ENCODE measurements at regions not wholly inside any gene's neighbourhood (a gene's known extent, or its start where the extent isn't known, plus 50 kb on each side); places are given as distances from the start of the nearest gene placed in this dataset.

DNA sequence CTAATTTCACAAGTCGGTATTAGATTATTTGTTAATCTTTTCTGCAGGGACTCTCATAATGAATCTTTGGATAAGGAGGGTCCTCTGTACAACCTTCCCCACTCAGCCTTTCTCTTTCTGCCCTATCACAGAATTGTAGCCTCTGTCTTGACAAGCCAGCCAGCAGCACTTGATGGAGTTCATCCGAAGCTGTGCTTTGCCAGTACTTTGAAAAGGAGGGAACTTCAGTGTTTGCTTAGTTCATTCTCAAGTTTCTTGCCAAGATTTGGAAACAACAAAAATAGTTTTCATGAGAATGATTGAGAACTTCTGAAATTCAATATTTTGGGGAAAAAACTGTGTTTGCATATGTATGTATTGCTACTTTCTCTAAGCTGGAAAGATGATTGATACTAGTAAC lies 69.3 kb upstream of the HMGB1 start:
- no TSS peak for BruUV-seq (replicated peaks)
- dilution Hi-C loops (cut with MboI; ENCODE audit: extremely low pct_ligation_motif_present, low sequenced_read_pairs) (no loop called here), intact Hi-C loops (cut with micrococcal nuclease) (no loop called here)
- Histone ChIP-seq H3K4me2 (ENCODE audit: insufficient read depth, low read length) (no peak overlapping the region), H3K36me3 (ENCODE audit: control insufficient read depth in 2 of 2, extremely low read depth in 1 of 2, insufficient read depth in 2 of 2, low read length in 2 of 2) (no peaks in the 10 kb centered on the region), H3K9me1 (replicated peaks; ENCODE audit: control insufficient read depth, extremely low read depth, insufficient read depth, low read length) (no peaks in the 10 kb centered on the region), H3K9me3 (replicated peaks; ENCODE audit: control insufficient read depth, insufficient read depth, low read length) (no peaks in the 10 kb centered on the region), H4K20me1 (replicated peaks; ENCODE audit: control insufficient read depth, extremely low read depth, insufficient read depth, low read length) (no peaks in the 10 kb centered on the region), H3K27me3 (ENCODE audit: control insufficient read depth in 2 of 2, insufficient read depth in 2 of 2, low read length in 2 of 2) (no peaks in the 10 kb centered on the region), H3K4me3 (replicated peaks in 1 of 3; ENCODE audit: insufficient read depth in 1 of 3, low read depth in 1 of 3, low read length in 3 of 3) (no peak overlapping the region), H2AFZ (ENCODE audit: low read depth, low read length) (no peak overlapping the region), H3K79me2 (ENCODE audit: control insufficient read depth, insufficient read depth, low read length) (no peaks in the 10 kb centered on the region), H3K9ac (replicated peaks; ENCODE audit: extremely low read depth, insufficient read depth, low read length) (no peak overlapping the region), H3K4me1 (ENCODE audit: control insufficient read depth, extremely low read depth, insufficient read depth, low read length) (peaks cover 2% of the 10 kb centered on the region), H3K27ac (ENCODE audit: insufficient read depth, low read depth, low read length) (no peak overlapping the region)
- CTCF ChIA-PET, result interaction anchor here (1.6 to 2.0 kb wide), 2 partner anchors 10 to 402 kb away, joined by 3 to 5 read pairs; no protein-coding TSS in a partner anchor
- TF ChIP-seq MYC (IDR thresholded peaks at IDR 0.05; ENCODE audit: low read depth, low read length), result no peak
- no peak for TF ChIP-seq POLR2AphosphoS5 (IDR thresholded peaks at IDR 0.05; ENCODE audit: insufficient read depth, low read depth, low read length)
- TF ChIP-seq, protein P1, sequence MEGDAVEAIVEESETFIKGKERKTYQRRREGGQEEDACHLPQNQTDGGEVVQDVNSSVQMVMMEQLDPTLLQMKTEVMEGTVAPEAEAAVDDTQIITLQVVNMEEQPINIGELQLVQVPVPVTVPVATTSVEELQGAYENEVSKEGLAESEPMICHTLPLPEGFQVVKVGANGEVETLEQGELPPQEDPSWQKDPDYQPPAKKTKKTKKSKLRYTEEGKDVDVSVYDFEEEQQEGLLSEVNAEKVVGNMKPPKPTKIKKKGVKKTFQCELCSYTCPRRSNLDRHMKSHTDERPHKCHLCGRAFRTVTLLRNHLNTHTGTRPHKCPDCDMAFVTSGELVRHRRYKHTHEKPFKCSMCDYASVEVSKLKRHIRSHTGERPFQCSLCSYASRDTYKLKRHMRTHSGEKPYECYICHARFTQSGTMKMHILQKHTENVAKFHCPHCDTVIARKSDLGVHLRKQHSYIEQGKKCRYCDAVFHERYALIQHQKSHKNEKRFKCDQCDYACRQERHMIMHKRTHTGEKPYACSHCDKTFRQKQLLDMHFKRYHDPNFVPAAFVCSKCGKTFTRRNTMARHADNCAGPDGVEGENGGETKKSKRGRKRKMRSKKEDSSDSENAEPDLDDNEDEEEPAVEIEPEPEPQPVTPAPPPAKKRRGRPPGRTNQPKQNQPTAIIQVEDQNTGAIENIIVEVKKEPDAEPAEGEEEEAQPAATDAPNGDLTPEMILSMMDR (IDR thresholded peaks at IDR 0.05; ENCODE audit: extremely low read depth in 1 of 2, insufficient read depth in 1 of 2, low read depth in 1 of 2, low read length in 2 of 2), result no peak
- TF ChIP-seq JUN (IDR thresholded peaks at IDR 0.05; ENCODE audit: borderline replicate concordance, insufficient read depth, insufficient read length, low read depth), result no peak
- no peak for TF ChIP-seq FOS (IDR thresholded peaks at IDR 0.05; ENCODE audit: borderline replicate concordance, insufficient read depth, low read length)
- TF ChIP-seq GATA2 (IDR thresholded peaks at IDR 0.05; ENCODE audit: insufficient read depth, insufficient read length, low read depth, low read length), result no peak
- TF ChIP-seq, protein P2, sequence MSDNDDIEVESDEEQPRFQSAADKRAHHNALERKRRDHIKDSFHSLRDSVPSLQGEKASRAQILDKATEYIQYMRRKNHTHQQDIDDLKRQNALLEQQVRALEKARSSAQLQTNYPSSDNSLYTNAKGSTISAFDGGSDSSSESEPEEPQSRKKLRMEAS (IDR thresholded peaks at IDR 0.05; ENCODE audit: insufficient read depth, insufficient read length), result no peak
- no peak for TF ChIP-seq POLR2A (IDR thresholded peaks at IDR 0.05; ENCODE audit: low read depth, low read length)
- TF ChIP-seq EZH2 (IDR thresholded peaks at IDR 0.05; ENCODE audit: borderline replicate concordance, low read depth, low read length, severe bottlenecking), result no peak
- POLR2A ChIA-PET, result no interaction called here
- FAIRE-seq, result peak; percentile 49
- DNase-seq (ENCODE audit: low read depth, low spot score), result no peak
